Gastrocnemius medialis (tissue), 4 donors: ENCODE measurements at regions not wholly inside any gene's neighbourhood (a gene's known extent, or its start where the extent isn't known, plus 50 kb on each side); places are given as distances from the start of the nearest gene placed in this dataset.

Source experiments
- POLR2A ChIP-seq, 2 donors: fragments of 450-650 bp; IDR thresholded peaks; one replicate each; pipeline ENCODE4 v1.6.1; 2017; ENCODE audit warnings: antibody characterized with exemption in 2 of 2, mild to moderate bottlenecking in 2 of 2, moderate library complexity in 2 of 2
- TF ChIP-seq, protein P1 (sequence below), 5 experiments: fragments of 450-650 bp in 3 of 5; fragments of 200-600 bp in 2 of 5; sonication (generic) in 2 of 5; IDR thresholded peaks in 4 of 5; conservative IDR thresholded peaks in 1 of 5; 1 replicate in 4 of 5; 2 replicates in 1 of 5; pipeline ENCODE4 v1.5.1; 2016 to 2019; ENCODE audit warnings: antibody characterized with exemption in 5 of 5, mild to moderate bottlenecking in 3 of 5, moderate library complexity in 3 of 5

DNA sequence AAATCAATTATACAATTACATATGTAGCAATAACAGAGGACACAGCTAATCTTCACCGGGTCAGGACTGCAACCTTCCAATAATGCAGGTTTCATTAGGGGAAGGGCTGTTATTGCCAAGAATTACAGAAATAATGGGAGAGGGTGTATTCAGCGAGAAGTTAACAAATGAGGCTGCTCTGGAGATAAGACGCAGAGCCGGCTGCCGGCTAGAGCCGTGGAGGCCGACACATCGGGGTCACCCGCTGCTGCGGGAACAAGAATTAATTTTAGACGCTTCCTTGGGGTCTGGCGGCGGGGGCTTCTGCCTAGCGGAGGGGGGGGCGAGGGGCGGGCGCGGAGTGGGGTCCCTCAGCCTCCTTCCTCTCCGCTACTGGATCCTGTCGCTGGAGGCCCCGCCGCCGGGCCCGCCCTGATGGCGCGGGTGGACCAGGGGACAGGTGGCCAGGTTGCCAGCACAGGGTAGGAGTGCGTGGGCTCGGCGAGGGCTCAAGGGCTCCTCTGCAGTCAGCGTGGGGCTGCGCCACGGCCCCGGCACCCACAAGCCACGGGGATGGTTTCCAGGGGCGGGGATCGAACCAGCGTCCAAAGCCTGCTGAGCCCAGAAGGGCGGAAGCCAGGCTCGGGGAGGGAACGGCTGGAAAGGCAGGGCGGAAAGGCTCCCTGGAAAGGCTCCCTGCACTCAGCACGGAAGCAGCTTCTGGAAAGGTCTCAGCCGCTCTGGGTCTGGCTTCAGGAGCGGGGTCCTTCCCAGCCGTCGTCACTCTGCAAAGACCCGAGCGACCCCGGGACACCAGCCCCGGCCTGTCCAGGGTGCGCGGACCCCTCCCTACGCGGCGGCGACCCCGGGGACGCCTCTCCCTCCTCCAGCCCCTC is 113.8 kb upstream of the NKX1-1 start:
- TF ChIP-seq, protein P1, sequence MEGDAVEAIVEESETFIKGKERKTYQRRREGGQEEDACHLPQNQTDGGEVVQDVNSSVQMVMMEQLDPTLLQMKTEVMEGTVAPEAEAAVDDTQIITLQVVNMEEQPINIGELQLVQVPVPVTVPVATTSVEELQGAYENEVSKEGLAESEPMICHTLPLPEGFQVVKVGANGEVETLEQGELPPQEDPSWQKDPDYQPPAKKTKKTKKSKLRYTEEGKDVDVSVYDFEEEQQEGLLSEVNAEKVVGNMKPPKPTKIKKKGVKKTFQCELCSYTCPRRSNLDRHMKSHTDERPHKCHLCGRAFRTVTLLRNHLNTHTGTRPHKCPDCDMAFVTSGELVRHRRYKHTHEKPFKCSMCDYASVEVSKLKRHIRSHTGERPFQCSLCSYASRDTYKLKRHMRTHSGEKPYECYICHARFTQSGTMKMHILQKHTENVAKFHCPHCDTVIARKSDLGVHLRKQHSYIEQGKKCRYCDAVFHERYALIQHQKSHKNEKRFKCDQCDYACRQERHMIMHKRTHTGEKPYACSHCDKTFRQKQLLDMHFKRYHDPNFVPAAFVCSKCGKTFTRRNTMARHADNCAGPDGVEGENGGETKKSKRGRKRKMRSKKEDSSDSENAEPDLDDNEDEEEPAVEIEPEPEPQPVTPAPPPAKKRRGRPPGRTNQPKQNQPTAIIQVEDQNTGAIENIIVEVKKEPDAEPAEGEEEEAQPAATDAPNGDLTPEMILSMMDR (IDR thresholded peaks at IDR 0.05 in 4 of 5, conservative IDR thresholded peaks at IDR 0.05 in 1 of 5) = no peak
- TF ChIP-seq POLR2A (IDR thresholded peaks at IDR 0.05) = no peak
